Stimulated activated CD8-positive, alpha-beta memory T cell treated with anti-CD3 and anti-CD28 coated beads, Interleukin-12 subunit alpha, Interleukin-12 subunit beta, amount 100 ng/mL, for 24 hours (primary cell): ENCODE measurements at regions not wholly inside any gene's neighbourhood (a gene's known extent, or its start where the extent isn't known, plus 50 kb on each side); places are given as distances from the start of the nearest gene placed in this dataset.
"Not testable (repeated sequence)": the region's sequence is repeated elsewhere in the genome, so short reads cannot be mapped to it uniquely, and the experiment has no call there.

Experiments
- DNase-seq: peaks from one replicate; pipeline ENCODE4 v3.0.0-alpha.2; 2020; ENCODE audit errors: extremely low read depth

GRCh38 chr2:234898534-234899053, 53.2 kb upstream of the SH3BP4 start:
- no peak for DNase-seq

DNA sequence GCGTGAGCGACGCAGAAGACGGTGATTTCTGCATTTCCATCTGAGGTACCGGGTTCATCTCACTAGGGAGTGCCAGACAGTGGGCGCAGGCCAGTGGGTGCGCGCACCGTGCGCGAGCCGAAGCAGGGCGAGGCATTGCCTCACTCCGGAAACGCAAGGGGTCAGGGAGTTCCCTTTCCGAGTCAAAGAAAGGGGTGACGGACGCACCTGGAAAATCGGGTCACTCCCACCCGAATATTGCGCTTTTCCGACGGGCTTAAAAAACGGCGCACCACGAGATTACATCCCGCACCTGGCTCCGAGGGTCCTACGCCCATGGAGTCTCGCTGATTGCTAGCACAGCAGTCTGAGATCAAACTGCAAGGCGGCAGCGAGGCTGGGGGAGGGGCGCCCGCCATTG, 63.4 kb upstream of the SH3BP4 start:
- DNase-seq = not testable (repeated sequence)

DNA sequence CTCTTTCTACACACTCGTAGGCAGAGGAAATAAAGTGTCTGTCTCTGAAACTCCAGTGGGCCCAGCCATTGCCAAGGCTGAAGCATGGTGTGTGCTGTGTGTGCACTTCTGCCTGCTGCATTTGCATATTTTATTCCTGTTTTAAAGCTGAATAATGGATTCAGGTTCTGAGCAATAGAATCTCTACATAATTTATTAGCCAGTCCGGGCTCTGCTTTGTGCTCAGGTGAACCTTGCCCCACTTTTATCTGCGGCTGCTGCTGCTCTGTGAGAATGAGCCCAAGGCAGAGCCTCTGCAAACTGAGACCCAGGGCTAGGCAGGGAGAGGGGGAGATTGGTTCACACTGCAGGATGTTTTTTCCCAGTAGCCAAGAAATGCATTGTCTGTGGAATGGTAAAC, 64.6 kb upstream of the SH3BP4 start:
- DNase-seq = no peak

GRCh38 chr2:234885886-234886285, 65.9 kb upstream of the SH3BP4 start:
- no peak for DNase-seq

DNA sequence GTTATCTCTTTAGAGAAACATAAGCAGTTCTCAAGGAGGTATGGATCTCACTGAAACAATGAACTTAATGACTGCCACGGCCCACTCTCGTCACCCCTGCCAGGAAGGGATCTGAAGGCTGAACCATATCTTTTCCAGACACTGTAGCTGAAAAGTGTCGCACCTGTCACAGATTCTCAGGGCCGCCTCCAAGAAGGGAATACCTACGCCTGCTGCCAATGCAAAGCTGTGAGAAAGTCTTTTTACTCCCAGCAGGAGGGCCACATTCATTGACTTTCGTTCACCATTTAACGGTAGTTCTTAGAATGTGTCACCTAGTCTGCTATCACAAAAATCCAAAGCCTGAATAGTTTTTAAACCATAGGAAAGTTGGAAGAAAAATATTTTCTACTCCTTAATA, 66.7 kb upstream of the SH3BP4 start:
- no peak for DNase-seq

- DNase-seq = no peak
Observed at GRCh38 chr2:234884591-234884990, 67.2 kb upstream of the SH3BP4 start.

DNA sequence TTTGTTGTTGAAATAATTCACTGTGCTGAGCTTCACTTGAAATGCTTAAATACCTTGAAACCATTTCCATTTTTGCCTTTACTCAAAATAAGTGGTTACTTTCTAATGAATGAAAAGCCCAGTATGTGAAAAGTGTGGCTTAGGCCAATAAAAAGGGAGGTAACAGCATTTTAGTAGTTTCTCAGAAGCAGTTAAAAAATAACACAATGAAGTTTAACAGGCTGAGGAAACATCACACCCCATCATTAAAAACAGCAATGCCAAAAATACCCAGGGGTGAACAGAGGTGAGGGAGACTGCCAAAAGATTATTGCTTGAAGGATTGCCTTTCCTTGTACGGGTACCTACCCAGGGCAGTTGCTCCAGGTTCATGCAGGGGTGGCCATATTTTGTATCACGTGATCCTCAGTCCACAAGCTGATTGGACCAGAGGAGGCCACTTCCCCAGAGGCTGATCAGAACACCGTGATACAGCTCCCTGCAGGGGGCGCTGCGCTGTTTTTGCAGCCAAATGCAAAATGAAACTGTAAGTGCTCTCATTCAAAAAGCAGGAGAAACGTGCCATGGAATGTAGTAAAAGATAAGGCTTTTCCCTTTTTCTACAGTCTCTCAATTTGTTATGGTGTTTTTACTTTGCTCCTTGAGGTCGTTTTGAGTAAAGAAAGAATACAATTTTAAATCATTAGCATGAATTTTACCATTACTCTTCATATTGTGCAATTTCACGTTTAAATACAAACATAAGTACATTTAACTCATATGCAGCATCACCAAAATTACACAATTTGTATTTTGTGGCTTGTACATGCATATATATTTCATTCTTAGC, 70.2 kb upstream of the SH3BP4 start:
- peak; percentile 5 for DNase-seq

- DNase-seq = no peak
Observed at GRCh38 chr2:234880551-234881211, 71.1 kb upstream of the SH3BP4 start.

GRCh38 chr2:234879671-234880455, 72.0 kb upstream of the SH3BP4 start:
- no peak for DNase-seq

- not testable (repeated sequence) for DNase-seq
Observed at GRCh38 chr2:234876621-234877020, 75.2 kb upstream of the SH3BP4 start.

DNA sequence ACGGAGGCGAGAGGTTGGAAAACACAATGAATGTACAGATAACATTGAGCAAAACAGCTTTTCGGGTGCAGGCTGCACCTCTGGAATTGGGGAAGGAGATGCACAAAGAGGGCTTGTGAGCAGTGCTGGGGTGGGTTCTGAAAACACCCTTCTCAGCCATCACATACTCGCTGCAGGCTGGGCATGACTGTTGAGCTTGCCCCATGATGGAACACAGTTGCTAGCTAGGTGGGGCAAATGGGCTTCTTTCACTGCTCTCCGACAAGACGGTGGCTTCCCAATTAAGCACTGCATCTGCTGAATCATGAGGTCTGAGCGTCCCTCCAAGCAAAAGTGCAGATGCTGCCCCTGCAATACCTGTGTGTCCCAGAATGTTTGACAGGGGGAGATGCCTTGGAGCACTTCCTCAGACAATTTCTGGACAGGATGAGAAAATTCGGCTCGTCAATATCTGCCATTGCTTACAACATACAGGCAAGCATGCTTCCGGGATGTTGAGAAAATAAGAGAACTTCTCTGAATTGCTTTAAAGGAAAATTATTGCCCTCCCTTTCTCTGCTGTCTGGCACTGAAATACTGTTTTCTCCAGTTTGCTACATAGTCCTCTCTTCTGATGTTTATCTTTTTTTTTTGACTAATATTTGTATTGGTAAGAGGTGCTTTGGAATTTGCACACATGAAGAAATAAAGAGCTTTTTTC, 77.3 kb upstream of the SH3BP4 start:
- DNase-seq = no peak

DNA sequence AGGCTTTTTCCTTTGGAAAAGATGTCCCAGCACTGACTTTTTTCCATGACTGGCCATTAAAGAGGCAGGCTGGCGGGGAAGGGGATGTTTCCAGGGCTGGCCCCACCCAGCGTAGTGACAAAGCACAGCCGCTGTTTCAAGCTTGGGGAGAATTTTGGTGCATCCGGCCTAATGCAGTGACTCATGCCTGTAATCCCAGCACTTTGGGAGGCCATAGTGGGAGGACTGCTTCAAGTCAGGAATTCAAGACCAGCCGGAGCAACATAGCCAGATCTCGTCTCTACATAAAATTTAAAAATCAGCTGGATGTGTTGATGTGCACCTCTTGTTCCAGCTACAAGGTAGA, 78.0 kb upstream of the SH3BP4 start:
- no peak for DNase-seq

DNA sequence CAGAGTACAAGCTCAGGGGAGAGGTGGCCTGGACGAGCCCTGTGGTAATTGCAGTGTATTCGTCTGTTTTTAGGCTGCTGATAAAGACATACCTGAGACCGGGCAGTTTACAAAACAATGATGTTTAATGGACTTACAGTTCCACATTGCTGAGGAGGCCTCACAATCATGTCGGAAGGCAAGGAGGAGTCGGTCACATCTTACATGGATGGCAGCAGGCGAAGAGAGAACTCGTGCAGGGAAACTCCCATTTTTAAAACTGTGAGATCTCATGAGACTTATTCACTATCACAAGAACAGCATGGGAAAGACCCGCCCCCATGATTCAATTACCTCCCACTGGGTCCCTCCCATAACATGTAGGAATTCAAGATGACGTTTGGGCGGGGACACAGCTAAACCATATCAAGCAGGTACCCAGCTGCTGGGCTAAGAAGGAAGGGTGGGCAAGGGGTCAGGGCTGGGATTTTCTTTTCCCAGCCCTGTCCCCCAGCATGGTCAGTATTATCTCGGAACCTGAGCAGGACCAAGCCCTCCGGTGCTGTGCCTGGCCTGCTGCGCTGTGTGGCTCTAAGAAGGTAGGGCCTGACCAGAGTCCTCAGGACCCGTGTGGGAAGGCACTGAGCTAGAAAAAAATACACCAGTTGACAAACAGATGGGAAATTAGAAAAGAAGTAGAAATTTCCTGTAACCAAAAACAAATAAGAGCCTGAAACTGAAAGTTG, 78.6 kb upstream of the SH3BP4 start:
- no peak for DNase-seq

GRCh38 chr2:234869969-234870368, 81.8 kb upstream of the SH3BP4 start:
- no peak for DNase-seq

DNA sequence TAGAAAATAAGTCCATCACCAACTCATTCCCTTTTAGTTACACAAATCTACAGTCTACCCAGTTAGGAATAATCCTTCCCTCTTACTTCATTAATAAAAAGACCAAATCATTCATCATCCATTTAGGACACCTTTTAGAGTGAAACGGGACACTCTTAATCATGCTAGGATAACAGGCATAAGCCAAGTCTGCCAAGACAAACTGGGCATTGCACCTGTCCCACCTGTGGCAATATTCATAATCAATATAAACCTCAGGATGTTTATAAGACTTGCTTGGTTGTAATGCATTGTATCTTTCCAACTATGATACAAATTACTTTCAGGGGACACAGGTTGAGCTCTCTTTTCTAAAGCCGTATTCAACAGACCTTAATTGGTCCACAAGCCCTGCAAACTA, 82.7 kb upstream of the SH3BP4 start:
- DNase-seq = no peak

- DNase-seq = no peak
Observed at GRCh38 chr2:234867882-234868285, 83.9 kb upstream of the SH3BP4 start.

GRCh38 chr2:234865586-234865985, 86.2 kb upstream of the SH3BP4 start:
- no peak for DNase-seq

- DNase-seq = no peak
Observed at GRCh38 chr2:234865040-234865439, 86.8 kb upstream of the SH3BP4 start.

DNA sequence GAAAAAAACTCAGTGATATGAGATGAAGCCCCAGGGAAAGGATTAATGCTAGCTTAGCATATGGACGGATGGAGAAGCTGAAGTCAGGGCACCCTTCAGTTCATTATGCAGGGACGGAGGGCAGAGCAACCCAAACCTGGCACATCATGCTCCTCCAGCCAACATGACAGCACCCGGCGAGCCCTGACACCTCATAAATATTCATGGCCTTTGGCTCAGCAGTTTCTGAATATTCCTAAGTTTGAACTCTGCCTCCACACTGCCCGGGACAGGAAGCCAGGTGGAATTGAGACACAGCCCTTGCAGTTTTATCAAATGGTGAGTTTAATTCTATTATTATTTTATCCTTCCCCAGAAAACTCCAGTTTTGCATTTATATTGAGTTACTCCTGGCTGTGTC, 87.3 kb upstream of the SH3BP4 start:
- no peak for DNase-seq

DNA sequence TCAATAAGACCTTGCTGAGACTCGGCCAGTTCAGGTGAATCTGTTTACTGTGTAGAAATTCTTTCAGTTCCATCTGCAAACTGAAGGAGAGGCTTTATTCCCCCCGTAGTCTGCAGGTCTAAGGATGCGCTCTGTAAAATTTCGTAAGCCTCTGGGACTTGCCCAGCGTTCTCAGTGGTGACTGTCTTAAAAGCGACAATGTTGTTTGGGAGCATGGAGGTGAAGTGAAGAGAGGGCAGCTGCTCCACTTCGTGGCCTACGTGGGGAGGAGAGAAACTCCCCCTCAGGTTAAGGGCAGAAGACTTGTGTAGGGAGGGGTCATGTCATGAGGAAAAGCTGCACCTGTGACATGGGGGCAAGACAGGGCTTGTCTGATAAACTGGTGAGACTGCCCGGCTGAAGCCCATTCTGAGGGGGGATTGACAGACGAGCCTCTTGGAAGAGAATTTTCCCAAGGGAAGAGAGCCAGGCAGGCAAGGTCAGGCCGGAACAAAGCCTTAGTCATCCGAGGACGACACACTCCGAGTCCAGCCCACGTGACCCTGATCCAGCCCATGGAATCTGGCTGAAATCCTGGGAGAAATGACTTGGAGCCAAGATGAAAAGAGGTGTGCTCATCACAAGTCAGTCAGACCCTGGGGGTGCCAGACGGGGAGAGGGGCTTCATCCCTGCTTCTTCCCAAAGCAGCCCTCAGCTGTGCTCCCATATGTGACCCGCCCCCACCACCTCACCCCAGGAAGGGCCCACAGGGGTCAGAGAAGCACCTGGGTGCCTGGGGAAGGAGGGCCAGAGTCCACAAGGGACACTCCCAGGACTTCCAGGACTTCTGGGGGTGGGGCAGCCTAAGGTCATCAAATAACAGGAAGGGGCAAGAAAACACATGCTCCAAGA, 88.5 kb upstream of the SH3BP4 start:
- DNase-seq = no peak
